Activated CD8-positive, alpha-beta memory T cell treated with anti-CD3 and anti-CD28 coated beads, Interleukin-2, amount 50 U/mL, for 48 hours (primary cell): ENCODE measurements at regions not wholly inside any gene's neighbourhood (a gene's known extent, or its start where the extent isn't known, plus 50 kb on each side); places are given as distances from the start of the nearest gene placed in this dataset.

Experiments used
- DNase-seq: peaks from one replicate; pipeline ENCODE4 v3.0.0-alpha.2; 2020

DNA sequence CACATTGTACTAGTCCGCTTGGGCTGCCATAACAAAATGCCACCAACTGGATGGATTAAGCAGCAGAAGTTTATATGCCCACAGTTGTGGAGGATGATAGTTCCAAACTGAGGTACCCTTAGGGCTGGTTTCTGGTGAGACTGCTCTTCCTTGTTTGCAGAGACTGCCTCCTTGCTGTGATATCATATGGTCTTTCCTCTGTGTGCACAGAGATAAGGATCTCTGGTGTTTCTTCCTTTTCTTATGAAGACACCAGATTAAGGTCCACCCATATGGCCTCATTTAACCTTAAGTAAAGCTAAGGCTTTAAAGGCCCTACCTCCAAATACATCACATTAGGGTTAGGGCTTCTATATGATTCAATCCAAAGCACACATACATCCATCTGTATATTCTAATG is 738.2 kb upstream of the GCFC2 start:
- no peak for DNase-seq

DNA sequence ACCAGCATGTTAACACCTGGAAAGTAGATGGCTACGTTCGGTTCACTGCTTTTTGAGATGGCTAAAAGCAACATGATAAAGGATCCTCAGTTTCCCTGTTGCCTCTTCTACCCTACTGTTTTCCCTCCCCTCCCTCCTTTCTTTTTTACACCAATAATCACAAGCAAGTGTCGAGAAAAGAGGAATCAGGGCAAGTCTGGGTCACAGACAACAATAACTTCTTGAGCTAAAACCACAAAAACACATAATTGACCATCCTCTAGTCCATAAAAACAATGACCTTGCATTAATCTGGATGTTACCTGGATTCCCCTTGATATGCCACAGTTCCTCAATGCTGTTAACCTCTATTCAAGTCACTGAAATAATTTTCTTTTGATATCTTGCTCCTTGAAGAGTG is 736.6 kb upstream of the GCFC2 start:
- no peak for DNase-seq

DNA sequence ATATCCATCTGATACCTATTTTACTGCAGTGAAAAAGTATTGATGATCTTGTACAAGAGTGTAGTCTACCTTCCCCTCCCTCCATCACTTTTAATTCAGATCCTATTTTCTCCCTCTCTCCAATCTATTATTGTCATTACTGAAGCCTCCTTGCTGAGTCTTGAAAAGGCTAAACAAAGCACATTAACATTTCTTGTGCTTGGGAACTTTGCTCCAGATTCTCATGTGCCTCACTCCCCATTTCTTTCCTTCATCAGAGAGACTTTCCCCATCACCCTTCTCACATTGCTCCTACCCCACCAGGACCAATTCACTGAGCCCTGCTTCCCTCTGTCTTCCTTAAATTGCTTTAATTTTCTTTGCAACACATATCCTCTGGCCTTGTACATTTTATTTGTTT is 736.2 kb upstream of the GCFC2 start:
- DNase-seq, result no peak

DNA sequence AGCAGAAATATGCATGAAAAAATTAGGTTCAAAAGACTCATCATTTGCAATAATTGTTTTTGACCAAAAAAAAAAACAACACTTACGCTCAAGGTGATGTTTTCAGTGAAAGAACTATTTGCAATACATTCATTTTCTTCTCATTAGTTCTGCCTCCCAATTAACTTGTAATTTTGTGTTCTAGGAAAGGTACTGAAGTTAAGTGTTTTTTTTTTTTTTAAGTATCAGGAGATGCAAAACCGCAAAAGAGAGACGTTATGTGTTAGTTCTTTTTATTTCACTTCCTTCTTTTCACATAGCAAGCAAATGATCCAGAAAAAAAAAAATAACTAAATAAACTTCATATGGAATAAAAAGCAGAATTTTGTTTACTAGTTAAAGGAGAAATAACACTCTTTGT is 735.2 kb upstream of the GCFC2 start:
- DNase-seq, result no peak

DNA sequence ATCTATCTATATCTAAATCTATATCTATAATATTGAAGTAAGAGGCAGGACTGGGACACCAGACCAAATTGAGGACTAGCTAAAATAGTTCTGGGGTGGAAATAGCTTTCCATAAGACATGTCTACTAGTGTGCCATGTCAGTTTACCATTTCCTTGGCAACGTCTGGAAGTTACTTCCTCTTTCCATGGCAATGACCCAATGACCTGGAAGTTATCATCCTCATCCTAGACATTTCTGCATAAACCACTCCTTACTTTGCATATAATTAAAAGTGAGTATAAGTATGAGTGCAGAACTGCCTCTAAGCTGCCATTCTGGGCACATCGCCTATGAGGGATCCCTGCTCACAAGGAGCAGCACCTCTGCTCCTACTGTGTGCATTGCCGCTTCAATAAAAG is 734.0 kb upstream of the GCFC2 start:
- no peak for DNase-seq

DNA sequence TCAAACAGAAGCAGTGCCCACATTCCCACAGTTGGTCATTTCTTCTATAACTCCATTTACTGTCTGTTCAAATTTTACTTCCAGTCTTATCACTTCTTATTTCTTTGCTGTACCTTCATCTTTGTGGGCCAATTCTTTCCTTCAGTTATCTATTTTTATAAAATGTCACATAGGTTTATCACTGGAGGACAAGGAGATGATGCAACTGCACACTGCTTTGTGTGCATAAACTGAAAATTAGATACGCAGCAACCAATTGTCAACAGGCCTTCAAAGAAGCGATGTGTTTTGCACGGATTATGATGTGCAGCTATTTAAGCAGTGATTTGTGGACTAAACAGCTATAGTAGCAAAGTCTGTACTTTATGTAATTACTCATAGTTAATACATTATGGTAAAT is 726.8 kb upstream of the GCFC2 start:
- no peak for DNase-seq

DNA sequence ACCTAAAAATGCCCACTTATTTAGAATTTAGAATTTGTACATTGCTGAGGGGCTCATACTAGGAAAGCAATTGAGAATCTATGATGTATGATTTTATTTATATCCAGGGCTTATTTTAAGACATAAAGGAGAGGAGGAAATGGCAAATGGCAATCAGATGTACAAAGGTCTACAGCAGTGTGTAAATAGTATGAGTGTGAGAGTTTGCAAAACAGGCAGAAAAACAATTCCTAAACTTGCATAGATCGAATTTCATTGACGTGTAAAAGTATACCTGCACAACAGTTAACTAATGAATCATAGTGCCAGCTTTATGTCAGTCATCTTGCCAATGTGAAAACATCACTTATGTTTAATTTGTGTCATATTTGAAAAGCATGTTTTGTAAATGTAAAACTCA is 718.7 kb upstream of the GCFC2 start:
- no peak for DNase-seq

DNA sequence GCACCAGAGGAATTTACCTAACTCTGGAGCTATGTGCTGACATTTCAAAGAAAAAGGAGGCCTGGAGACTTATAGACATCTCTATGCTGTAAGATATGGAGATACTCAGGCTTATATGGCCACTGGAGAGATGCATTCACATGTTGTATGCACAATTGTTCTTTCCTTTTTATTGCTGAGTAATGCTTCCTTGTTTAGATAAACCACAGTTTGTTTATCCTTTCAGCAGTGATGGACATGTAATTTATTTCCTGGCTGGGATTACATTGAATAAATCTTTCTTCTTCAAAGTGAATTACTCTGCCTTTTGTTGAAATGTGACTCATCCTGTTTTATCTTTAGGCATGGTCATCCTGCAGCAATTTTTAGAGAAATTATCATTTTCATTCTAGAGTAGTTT is 716.7 kb upstream of the GCFC2 start:
- no peak for DNase-seq

DNA sequence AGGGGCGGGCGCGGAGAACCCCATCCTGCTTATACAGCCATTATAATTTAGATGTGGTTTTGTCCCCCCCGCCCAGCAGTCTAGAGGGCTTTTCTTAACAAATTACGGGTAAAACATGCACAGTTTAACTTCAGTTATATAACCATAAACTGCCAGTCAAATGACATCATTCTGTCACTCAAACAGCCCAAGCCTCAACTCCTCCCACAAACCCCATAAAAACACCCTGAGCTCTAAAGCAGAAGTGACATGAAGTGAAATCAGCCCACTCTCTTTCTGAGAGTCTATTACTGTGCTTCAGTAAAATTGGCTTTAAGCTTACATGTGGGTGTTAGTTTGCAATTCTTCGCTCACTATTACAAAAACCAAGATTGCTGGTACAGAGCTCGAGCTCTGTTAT is 705.1 kb upstream of the GCFC2 start:
- no peak for DNase-seq

DNA sequence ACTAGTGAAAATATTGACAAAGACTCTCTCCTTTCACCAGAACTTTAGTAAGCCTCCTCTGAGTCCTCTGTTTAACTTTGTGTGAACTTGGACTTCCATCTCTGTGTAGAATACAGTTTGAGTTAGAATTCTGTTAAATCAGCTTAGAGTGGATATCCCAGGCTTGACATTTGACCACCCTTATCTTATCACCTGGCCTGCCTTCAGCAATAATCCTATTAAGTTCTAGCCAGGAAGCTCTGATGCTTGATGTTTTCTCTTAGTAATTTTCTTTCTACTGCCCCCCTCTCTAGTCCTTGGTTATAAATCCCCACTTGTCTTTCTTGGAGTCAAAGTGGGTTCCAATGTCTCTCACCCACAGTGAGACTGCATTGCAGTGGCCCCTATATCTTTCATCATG is 702.7 kb upstream of the GCFC2 start:
- DNase-seq, result no peak

DNA sequence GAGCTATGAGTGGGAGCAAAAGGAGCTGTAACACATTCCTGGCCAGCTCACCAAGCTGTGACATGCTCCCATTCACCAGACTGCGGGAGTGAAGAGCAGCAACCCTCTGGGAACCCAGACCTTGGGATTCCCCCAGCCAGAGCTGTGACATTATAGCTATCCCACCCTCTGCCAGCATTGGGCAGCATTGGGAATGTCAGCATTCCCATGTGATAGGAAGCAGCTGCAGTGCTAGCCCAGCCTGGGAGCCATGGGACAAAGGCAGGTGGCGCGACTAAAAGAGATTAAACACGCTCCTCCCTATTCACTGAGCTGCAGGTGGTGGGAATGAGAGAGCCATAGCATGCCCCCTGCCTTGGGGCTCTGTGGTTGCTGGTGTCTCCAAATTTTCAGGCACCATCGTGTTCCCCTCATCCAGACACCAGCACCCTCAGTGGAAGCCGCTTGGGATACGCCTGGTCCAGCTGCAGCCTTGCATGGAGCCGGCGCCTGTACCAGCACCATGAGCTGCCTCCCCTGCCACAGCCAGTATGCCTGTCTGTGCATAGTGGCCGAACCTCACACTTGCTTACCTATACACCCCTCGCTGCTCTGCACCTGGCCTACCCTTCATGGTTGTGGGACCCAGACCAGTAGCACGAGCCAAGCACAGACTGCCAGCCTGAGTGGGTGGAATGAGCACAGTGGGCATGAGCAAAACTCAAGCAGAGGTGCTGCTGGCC is 695.6 kb upstream of the GCFC2 start:
- no peak for DNase-seq

DNA sequence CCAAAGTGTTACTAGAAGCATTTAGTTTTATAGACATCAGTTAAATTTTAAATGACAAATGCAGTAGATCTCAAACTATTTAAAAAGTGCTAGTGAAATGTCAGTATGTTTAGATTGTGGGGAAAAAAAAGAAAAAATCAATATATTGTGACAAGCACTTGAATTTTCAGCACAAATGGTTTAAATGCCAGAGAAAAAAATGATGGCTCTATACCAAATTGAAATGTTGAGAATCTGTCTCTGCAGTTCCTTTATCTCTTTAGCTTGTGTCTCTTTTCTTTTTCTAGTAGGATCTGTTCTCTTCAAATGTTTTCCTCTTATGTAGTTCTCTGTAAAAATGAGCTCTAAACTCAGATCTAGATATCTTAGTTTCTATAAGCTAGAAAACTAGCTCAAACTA is 682.6 kb upstream of the GCFC2 start:
- DNase-seq, result no peak

DNA sequence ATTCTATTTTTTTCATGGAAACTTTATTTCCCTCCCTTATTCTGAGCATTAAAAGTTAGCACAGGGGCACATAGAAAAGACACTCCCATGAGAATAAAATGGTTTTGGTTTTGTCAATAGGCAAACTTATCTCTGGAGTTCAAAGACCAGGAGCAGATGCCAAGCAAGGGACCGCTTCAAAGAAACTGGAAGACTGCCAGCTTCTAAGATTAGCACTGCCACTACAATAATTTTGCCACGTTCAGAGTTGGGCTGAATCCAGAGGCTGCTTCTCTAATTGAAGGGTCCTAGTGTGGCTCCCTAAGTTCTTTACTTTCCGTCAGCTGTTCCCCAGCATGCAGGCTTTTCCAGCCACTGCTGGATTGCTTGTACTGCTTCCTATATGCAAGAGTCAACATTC is 681.0 kb upstream of the GCFC2 start:
- no peak for DNase-seq

DNA sequence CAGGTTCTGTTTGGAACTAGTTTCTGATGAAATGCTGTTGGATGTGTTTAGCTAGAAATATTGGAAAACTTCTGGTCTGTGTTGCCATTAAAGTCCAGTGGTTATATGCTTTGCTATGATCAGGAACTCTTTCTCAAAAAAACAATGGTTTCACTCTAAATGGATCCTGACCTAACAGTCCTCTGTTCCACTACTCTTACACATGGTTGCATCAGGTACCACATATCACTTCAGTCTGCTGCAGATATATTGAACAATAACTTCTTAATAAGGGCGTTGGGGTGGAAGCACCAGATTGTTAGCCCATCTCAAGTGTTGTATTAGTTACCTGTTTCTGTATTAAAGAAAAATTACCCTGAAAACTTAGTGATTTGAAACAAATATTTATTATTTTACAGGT is 676.6 kb upstream of the GCFC2 start:
- no peak for DNase-seq

DNA sequence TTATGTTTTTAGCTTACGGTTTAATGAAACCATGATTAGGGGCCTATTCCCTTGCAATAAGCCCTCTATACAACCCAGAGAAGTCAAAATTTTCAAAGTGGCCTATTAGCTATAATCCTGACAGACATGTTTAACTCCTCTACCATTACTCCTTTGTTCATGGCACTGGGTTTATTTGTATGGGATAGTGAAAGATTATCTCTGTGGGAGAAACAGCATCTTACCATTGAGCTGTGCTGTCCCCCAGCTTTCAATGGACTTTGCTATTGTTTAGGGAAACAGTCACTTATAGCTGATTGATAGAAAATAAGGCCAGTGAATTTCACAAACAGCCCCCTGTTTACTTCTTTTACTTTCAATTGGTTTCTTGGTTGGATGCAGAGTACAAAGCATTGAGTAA is 675.2 kb upstream of the GCFC2 start:
- DNase-seq, result no peak

DNA sequence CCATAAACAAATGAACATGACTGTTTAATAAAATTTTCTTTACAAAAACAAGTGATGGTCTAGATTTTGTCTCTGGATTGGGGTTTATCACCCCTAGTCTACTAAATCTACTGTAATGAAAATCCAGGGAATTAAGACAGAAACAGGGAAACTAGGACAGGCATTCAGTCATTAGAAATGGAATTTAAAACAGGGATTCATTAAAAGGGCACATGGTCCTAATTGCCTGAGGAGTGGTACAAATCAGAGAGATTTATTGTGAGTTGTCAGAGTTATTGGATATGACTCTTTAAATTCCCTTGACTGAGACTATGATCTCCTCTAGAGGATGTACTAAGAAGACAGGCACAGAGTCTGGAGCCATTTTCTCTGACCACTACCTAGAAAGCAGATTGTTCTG is 670.9 kb upstream of the GCFC2 start:
- DNase-seq, result no peak

DNA sequence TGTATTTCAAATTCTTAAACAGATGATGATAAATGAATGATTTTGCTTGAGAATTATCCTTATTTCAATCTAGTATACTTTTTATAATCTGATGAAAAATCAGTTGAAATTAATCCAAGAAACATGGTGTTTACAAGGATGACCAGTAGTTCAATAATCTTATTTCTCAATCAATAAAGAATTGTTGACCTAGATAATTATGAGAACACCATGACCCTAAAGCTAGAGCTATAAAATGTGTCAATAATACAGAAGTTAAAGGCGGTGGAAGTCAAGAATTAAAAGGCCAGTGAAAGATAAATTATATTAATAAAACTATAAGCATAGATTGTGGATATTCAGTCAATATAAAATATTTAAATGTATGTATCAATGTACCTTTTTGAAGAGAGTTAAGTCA is 667.4 kb upstream of the GCFC2 start:
- no peak for DNase-seq

DNA sequence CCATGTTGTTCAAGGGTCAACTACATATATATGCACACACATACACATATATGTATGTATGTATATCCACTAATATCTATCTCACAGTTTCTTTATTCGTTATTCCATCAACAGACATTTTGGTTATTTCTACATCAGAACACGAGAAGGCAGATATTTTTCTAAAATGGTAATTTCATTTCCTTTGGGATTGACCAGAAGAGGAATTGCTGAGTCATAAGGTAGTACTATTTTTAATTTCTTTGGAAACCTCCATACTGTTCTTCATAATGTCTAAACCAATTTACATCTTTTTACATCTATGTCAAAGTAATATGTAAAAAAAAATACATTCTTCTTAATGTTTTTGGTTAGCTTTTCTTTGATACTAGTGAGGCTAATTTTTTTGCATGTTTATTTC is 630.7 kb upstream of the GCFC2 start:
- no peak for DNase-seq

DNA sequence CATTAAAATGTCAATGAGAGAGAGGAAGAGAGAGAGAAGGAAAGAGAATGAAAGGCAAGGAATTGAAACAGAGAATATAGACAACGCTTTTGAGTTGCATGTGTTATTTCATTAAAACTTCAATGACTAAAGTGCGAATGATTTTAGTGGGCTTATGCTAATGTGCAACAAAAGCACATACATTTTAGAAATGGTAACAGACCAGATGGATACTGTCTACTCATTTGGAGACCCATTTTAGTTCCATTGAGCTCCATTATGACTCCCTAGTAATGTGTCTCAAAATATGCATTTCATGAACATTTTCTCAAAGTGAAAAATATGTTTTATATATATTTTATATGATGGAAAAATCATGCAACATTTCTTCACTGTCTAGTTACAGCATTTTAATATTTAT is 622.2 kb upstream of the GCFC2 start:
- no peak for DNase-seq

DNA sequence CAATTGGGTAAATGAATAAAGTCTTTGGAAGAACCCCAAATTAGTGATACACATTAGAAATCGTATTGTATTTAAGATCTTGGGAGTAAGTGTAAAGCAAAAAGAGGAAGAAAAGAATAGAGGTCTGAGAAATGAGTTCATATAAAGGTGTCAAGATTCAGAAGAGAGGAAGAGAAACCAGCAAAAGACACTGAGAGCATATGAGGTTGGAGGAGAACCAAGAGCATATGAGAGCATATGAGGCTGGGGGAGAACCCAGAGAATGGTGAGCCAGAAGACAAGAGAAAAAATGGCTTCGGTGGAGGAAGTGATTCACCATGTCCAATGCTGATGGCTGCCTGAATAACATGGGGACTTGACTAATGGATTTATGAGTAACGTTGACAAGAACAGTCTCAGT is 620.1 kb upstream of the GCFC2 start:
- no peak for DNase-seq

DNA sequence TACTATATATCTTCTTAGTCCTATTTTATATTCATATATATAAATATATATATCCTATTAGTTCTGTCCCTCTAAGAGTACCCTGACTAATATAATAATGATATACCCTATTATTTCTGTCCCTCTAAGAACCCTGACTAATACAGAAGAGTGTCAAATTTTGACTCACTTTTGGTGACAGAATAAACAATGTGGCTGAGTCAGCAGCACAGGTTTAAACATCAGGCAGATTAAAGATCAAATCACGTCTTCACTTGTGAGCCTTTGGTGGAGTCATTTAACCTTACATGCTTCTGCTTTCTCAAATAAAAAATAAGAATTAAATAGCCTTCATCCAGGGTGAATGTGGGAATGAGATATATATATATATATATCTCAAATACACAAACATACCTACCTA is 615.9 kb upstream of the GCFC2 start:
- no peak for DNase-seq

DNA sequence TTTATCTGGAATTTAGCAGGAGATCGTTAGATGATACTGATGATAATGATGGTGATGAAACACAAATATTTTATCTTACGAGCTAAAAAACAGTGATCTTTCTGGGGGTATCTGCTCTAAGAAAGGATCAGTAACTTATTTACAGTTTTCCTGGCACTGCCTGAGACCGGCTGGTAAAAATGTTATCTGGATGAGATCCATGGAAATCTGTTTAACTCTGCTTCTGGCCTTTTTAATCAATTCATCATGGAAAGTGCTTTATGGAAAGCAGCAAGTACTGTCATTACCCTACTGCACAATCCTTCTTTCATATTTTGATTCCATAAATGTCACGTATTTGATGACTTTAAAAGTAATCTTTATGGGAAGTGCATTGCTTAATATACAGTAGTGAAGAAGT is 612.7 kb upstream of the GCFC2 start:
- DNase-seq, result no peak

DNA sequence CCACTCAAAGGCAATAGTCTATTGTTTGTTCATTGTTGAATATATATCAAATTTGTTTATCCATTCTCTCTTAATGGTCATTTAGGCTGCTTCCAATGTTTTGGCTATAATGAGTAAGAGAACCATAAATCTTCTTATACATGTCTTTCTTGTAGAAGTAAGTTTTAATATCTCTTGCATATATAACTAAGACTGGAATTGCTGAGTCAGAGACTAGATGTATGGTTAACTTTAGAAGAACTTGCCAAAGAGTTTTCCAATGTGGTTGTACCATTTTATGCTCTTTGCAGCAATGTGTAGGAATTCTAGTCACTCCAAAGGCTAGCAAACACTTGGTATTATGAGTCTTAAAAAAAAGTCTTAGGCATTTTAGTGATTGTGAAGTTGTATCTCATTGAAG is 610.0 kb upstream of the GCFC2 start:
- DNase-seq, result no peak

DNA sequence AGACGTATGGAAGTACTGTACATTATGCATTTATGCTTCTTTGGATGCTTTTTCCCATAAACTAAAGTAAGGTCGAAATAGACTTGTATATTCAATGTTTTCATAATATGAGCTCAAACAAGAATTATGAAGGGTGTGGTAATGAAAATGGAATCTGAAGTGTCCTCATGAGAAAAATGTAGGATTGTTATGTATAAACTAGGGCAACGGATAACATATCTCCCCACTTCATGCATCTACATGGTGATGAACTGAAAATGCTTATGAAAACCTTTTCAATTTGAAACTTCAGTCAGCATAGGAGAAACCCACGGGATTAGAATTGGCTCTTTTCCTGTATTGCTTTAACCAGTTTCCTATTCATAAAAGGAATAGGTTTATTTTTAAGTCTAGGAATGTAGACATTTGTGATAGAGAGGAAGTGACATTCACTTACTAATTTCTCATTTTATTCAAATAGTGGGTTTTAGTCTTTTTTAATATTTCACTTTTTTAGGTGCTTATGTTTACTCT is 608.2 kb upstream of the GCFC2 start:
- DNase-seq, result no peak

DNA sequence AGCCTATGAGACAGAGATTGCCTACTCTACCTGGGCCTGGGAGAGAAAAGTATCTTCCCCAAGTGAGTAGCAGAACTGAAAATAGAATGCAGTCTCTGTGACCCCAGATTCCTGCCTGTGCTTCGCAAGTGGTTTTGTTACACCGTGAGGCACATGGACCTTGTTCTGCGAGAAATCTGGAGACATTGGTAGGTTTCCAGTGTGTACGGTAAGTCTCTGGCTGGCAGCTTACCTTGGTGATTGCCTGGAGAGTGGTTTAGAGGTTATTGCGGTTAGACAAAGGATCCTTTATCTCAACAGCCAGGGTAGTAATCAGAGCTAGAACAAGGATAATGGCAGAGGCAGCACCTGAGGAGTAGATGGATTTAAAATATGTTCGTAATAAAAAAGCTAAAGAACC is 606.0 kb upstream of the GCFC2 start:
- DNase-seq, result no peak
